Gastroesophageal sphincter (tissue), 4 donors: ENCODE measurements at regions not wholly inside any gene's neighbourhood (a gene's known extent, or its start where the extent isn't known, plus 50 kb on each side); places are given as distances from the start of the nearest gene placed in this dataset.

Source experiments
- ATAC-seq: fragments of 150-250 bp; one replicate; pipeline ENCODE4 v1.9.1; 2016; ENCODE audit warnings: mild to moderate bottlenecking, moderate library complexity
- H3K27ac ChIP-seq, 4 donors: fragments of 200-600 bp; sonication (generic) in 3 of 4; 1 replicate in 3 of 4; 2 replicates in 1 of 4; pipeline ENCODE4 v1.5.1; 2016 to 2019
- H3K27me3 ChIP-seq: fragments of 200-600 bp; sonication (generic); one replicate; pipeline ENCODE4 v1.5.1; 2019
- H3K36me3 ChIP-seq, 2 donors: fragments of 200-600 bp; sonication (generic); one replicate each; pipeline ENCODE4 v1.5.1; 2019; ENCODE audit warnings: control low read depth in 1 of 2
- H3K4me1 ChIP-seq, 3 donors: fragments of 200-600 bp; sonication (generic); 1 replicate in 2 of 3; 2 replicates in 1 of 3; pipeline ENCODE4 v1.5.1; 2016 to 2019; ENCODE audit warnings: control low read depth in 2 of 3
- H3K4me3 ChIP-seq, 2 donors: fragments of 200-600 bp; sonication (generic); one replicate each; pipeline ENCODE4 v1.5.1; 2019; ENCODE audit warnings: mild to moderate bottlenecking in 1 of 2, moderate library complexity in 1 of 2
- H3K9me3 ChIP-seq, 3 donors: fragments of 200-600 bp; sonication (generic); one replicate each; pipeline ENCODE4 v1.5.1; 2017 to 2019; ENCODE audit warnings: control low read depth in 2 of 3
- CTCF ChIP-seq, 4 experiments: fragments of 200-600 bp in 2 of 4; fragments of 450-650 bp in 2 of 4; sonication (generic) in 1 of 4; IDR thresholded peaks; one replicate each; pipeline ENCODE4 v1.5.1; 2017 to 2019; ENCODE audit warnings: antibody characterized with exemption in 4 of 4, mild to moderate bottlenecking in 2 of 4, moderate library complexity in 2 of 4
- EP300 ChIP-seq: sonication (generic); formaldehyde crosslinking; IDR thresholded peaks from one replicate; pipeline ENCODE4 v1.6.1; 2017; ENCODE audit warnings: antibody characterized with exemption, mild to moderate bottlenecking
- POLR2A ChIP-seq, 2 donors: fragments of 450-650 bp; IDR thresholded peaks; one replicate each; pipeline ENCODE4 v1.6.1; 2017; ENCODE audit warnings: antibody characterized with exemption in 2 of 2, mild to moderate bottlenecking in 2 of 2, moderate library complexity in 1 of 2
- POLR2AphosphoS5 ChIP-seq: sonication (generic); formaldehyde crosslinking; IDR thresholded peaks from one replicate; pipeline ENCODE4 v1.6.1; 2017; ENCODE audit warnings: antibody characterized with exemption
- WGBS, 2 donors: methylation state at CpG; one replicate each; pipeline ENCODE4 v1.1.5; 2018; ENCODE audit warnings: low coverage in 1 of 2; 5-methylcytosine and 5-hydroxymethylcytosine counted together

- Histone ChIP-seq H3K36me3 (no peaks in the 10 kb centered on the region), H3K4me1 (peaks cover 0 to 22% (median 0%) of the 10 kb centered on the region in 3 donors), H3K27ac (no peak overlapping the region), H3K4me3 (no peak overlapping the region), H3K9me3 (no peaks in the 10 kb centered on the region), H3K27me3 (no peaks in the 10 kb centered on the region)
- TF ChIP-seq POLR2A (IDR thresholded peaks at IDR 0.05) (no peak), EP300 (no peak), POLR2AphosphoS5 (no peak), CTCF (IDR thresholded peaks at IDR 0.05) (no peak)
- no peak for ATAC-seq
- WGBS, 2 donors: 12 to 46% methylated on average over 2 to 3 of the region's 7 CpGs
Observed at GRCh38 chr1:163406772-163407171, 85.0 kb downstream of the NUF2 start.

- WGBS, 2 donors: 96 to 97% methylated on average over 16 to 24 of the region's 24 CpGs
Observed at GRCh38 chr1:163408262-163408661, 86.5 kb downstream of the NUF2 start.

GRCh38 chr1:163410073-163410999, 88.6 kb downstream of the NUF2 start:
- no peaks in the 10 kb centered on the region for H3K9me3 ChIP-seq
- H3K27me3 ChIP-seq: no peaks in the 10 kb centered on the region
- no peak for ATAC-seq
- no peak overlapping the region for H3K27ac ChIP-seq
- TF ChIP-seq POLR2AphosphoS5 (no peak), POLR2A (IDR thresholded peaks at IDR 0.05) (no peak), CTCF (IDR thresholded peaks at IDR 0.05) (peak; percentile 57 to 77 (median 62))
- WGBS, 2 donors: 14 to 18% methylated on average over 8 to 9 of the region's 10 CpGs
- no peak overlapping the region for H3K4me3 ChIP-seq
- H3K4me1 ChIP-seq: peaks cover 0 to 22% (median 0%) of the 10 kb centered on the region in 3 donors
- H3K36me3 ChIP-seq: no peaks in the 10 kb centered on the region

More at GRCh38 chr1:163408262-163408661, 86.5 kb downstream of the NUF2 start:
- Histone ChIP-seq H3K9me3 (no peaks in the 10 kb centered on the region), H3K27me3 (no peaks in the 10 kb centered on the region), H3K4me1 (peaks cover 0 to 22% (median 0%) of the 10 kb centered on the region in 3 donors), H3K4me3 (no peak overlapping the region), H3K27ac (no peak overlapping the region), H3K36me3 (no peaks in the 10 kb centered on the region)
- TF ChIP-seq CTCF (IDR thresholded peaks at IDR 0.05) (no peak), EP300 (no peak), POLR2AphosphoS5 (no peak), POLR2A (IDR thresholded peaks at IDR 0.05) (no peak)
- ATAC-seq: no peak

GRCh38 chr1:163412221-163412620, 90.5 kb downstream of the NUF2 start:
- Histone ChIP-seq H3K36me3 (no peaks in the 10 kb centered on the region), H3K27me3 (peaks cover 10% of the 10 kb centered on the region), H3K9me3 (no peaks in the 10 kb centered on the region), H3K4me3 (no peak overlapping the region), H3K4me1 (peaks cover 0 to 10% (median 0%) of the 10 kb centered on the region in 3 donors), H3K27ac (no peak overlapping the region)
- TF ChIP-seq CTCF (IDR thresholded peaks at IDR 0.05): no peak
- TF ChIP-seq POLR2A (IDR thresholded peaks at IDR 0.05): no peak
- no peak for TF ChIP-seq EP300
- TF ChIP-seq POLR2AphosphoS5: no peak
- no peak for ATAC-seq
- WGBS, 2 donors: 71 to 82% methylated on average over 1 of the region's 1 CpG

GRCh38 chr1:163414778-163415177, 93.0 kb downstream of the NUF2 start:
- Histone ChIP-seq H3K36me3 (no peaks in the 10 kb centered on the region), H3K4me3 (no peak overlapping the region), H3K27ac (no peak overlapping the region), H3K4me1 (peaks cover 0 to 7% (median 0%) of the 10 kb centered on the region in 3 donors), H3K9me3 (no peaks in the 10 kb centered on the region), H3K27me3 (peaks cover 11% of the 10 kb centered on the region)
- no peak for ATAC-seq
- 70 to 80% methylated on average over 3 of the region's 3 CpGs for WGBS, 2 donors
- TF ChIP-seq CTCF (IDR thresholded peaks at IDR 0.05): no peak
- no peak for TF ChIP-seq EP300
- TF ChIP-seq POLR2A (IDR thresholded peaks at IDR 0.05): no peak
- no peak for TF ChIP-seq POLR2AphosphoS5
